GM12878 (cell line): ENCODE measurements at regions not wholly inside any gene's neighbourhood (a gene's known extent, or its start where the extent isn't known, plus 50 kb on each side); places are given as distances from the start of the nearest gene placed in this dataset.

Experiments
- BMI1 ChIP-seq: fragments of 450-650 bp; IDR thresholded peaks from 2 replicates; pipeline ENCODE4 v1.6.1; 2016; ENCODE audit warnings: mild to moderate bottlenecking, moderate library complexity, borderline replicate concordance
- RAD21 ChIP-seq: IDR thresholded peaks from 2 replicates; pipeline ENCODE4 v1.6.1; 2011; ENCODE audit warnings: mild to moderate bottlenecking, low read depth, low read length, moderate library complexity; ENCODE audit not compliant: insufficient read depth
- RCOR1 ChIP-seq: conservative IDR thresholded peaks from 2 replicates; pipeline ENCODE4 v1.6.1; 2012; ENCODE audit warnings: low read depth, low read length, improper control_type of control experiment
- RELA ChIP-seq: fragments of 450-650 bp; IDR thresholded peaks from 2 replicates; pipeline ENCODE4 v1.8.0; 2014; ENCODE audit warnings: borderline replicate concordance; ENCODE audit not compliant: partially characterized antibody
- SUPT20H ChIP-seq: IDR thresholded peaks from 2 replicates; pipeline ENCODE4 v1.6.1; 2011; ENCODE audit warnings: low read depth, mild to moderate bottlenecking, low read length, moderate library complexity, borderline replicate concordance; ENCODE audit not compliant: control insufficient read depth
- TCF12 ChIP-seq: IDR thresholded peaks from 2 replicates; pipeline ENCODE4 v1.6.1; 2011; ENCODE audit warnings: low read depth, mild to moderate bottlenecking, low read length
- ZNF384 ChIP-seq: IDR thresholded peaks from 2 replicates; pipeline ENCODE4 v1.6.1; 2012; ENCODE audit warnings: low read depth, mild to moderate bottlenecking, low read length, improper control_type of control experiment, borderline replicate concordance
- ZSCAN29 ChIP-seq: fragments of 450-650 bp; IDR thresholded peaks from 2 replicates; pipeline ENCODE4 v1.6.1; 2017; ENCODE audit warnings: mild to moderate bottlenecking, moderate library complexity
- TF ChIP-seq, protein P1 (sequence below), 3 experiments: IDR thresholded peaks in 2 of 3; conservative IDR thresholded peaks in 1 of 3; 2 replicates each; pipeline ENCODE4 v1.5.1; 2011; ENCODE audit warnings: low read depth in 3 of 3, low read length in 3 of 3, mild to moderate bottlenecking in 3 of 3, control low read depth in 2 of 3, moderate library complexity in 2 of 3, inconsistent platforms in 1 of 3, mixed read lengths in 1 of 3; ENCODE audit not compliant: control insufficient read depth in 2 of 3, insufficient read depth in 1 of 3; ENCODE audit errors: extremely low read depth in 1 of 3
- TF ChIP-seq, protein P2 (sequence below): fragments of 450-650 bp; formaldehyde crosslinking; IDR thresholded peaks from 2 replicates; pipeline ENCODE4 v1.4.0; 2022; ENCODE audit warnings: mild to moderate bottlenecking, moderate library complexity
- TF ChIP-seq, protein P3 (sequence below): IDR thresholded peaks from 2 replicates; pipeline ENCODE4 v1.6.1; 2012; ENCODE audit warnings: mild to moderate bottlenecking, low read depth, low read length

DNA sequence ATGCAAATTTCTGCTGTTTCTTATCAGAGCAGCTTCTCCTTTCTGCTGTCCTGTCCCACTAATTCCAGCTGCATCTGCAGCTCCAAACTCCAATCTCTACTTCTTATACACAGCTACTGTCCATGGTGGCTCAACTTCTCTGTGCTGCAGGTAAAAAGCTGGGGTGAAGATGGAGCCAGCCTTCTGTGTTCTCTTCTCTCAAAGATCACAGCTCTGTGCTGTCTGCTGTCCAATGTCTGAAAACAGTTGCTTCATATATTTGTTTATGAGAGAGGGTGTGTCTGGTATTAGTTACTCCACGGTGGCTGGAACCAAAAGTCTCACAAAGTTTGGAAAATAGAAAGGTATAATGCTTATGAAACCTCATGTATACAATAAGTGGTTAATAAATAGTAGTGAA, 445.8 kb upstream of the TBX3 start:
- TF ChIP-seq, protein P1, sequence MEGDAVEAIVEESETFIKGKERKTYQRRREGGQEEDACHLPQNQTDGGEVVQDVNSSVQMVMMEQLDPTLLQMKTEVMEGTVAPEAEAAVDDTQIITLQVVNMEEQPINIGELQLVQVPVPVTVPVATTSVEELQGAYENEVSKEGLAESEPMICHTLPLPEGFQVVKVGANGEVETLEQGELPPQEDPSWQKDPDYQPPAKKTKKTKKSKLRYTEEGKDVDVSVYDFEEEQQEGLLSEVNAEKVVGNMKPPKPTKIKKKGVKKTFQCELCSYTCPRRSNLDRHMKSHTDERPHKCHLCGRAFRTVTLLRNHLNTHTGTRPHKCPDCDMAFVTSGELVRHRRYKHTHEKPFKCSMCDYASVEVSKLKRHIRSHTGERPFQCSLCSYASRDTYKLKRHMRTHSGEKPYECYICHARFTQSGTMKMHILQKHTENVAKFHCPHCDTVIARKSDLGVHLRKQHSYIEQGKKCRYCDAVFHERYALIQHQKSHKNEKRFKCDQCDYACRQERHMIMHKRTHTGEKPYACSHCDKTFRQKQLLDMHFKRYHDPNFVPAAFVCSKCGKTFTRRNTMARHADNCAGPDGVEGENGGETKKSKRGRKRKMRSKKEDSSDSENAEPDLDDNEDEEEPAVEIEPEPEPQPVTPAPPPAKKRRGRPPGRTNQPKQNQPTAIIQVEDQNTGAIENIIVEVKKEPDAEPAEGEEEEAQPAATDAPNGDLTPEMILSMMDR (IDR thresholded peaks at IDR 0.05 in 2 of 3, conservative IDR thresholded peaks at IDR 0.05 in 1 of 3; ENCODE audit: control insufficient read depth in 2 of 3, extremely low read depth in 1 of 3, insufficient read depth in 1 of 3, low read depth in 3 of 3, low read length in 3 of 3) = no peak
- TF ChIP-seq RCOR1 = no peak
- no peak for TF ChIP-seq RAD21
- no peak for TF ChIP-seq ZSCAN29
- TF ChIP-seq ZNF384 = no peak
- no peak for TF ChIP-seq RELA
- TF ChIP-seq, protein P2, sequence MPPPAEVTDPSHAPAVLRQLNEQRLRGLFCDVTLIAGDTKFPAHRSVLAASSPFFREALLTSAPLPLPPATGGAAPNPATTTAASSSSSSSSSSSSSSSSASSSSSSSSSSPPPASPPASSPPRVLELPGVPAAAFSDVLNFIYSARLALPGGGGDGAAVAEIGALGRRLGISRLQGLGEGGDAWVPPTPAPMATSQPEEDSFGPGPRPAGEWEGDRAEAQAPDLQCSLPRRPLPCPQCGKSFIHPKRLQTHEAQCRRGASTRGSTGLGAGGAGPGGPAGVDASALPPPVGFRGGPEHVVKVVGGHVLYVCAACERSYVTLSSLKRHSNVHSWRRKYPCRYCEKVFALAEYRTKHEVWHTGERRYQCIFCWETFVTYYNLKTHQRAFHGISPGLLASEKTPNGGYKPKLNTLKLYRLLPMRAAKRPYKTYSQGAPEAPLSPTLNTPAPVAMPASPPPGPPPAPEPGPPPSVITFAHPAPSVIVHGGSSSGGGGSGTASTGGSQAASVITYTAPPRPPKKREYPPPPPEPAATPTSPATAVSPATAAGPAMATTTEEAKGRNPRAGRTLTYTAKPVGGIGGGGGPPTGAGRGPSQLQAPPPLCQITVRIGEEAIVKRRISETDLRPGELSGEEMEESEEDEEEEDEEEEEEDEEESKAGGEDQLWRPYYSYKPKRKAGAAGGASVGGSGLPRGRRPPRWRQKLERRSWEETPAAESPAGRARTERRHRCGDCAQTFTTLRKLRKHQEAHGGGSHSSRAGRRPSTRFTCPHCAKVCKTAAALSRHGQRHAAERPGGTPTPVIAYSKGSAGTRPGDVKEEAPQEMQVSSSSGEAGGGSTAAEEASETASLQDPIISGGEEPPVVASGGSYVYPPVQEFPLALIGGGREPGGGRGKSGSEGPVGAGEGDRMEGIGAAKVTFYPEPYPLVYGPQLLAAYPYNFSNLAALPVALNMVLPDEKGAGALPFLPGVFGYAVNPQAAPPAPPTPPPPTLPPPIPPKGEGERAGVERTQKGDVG (CRISPR knock-in tag) = no peak
- TF ChIP-seq, protein P3, sequence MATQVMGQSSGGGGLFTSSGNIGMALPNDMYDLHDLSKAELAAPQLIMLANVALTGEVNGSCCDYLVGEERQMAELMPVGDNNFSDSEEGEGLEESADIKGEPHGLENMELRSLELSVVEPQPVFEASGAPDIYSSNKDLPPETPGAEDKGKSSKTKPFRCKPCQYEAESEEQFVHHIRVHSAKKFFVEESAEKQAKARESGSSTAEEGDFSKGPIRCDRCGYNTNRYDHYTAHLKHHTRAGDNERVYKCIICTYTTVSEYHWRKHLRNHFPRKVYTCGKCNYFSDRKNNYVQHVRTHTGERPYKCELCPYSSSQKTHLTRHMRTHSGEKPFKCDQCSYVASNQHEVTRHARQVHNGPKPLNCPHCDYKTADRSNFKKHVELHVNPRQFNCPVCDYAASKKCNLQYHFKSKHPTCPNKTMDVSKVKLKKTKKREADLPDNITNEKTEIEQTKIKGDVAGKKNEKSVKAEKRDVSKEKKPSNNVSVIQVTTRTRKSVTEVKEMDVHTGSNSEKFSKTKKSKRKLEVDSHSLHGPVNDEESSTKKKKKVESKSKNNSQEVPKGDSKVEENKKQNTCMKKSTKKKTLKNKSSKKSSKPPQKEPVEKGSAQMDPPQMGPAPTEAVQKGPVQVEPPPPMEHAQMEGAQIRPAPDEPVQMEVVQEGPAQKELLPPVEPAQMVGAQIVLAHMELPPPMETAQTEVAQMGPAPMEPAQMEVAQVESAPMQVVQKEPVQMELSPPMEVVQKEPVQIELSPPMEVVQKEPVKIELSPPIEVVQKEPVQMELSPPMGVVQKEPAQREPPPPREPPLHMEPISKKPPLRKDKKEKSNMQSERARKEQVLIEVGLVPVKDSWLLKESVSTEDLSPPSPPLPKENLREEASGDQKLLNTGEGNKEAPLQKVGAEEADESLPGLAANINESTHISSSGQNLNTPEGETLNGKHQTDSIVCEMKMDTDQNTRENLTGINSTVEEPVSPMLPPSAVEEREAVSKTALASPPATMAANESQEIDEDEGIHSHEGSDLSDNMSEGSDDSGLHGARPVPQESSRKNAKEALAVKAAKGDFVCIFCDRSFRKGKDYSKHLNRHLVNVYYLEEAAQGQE = peak; percentile 20; the same call in 1 of the 2 replicates
- no peak for TF ChIP-seq BMI1
- no peak for TF ChIP-seq TCF12
- no peak for TF ChIP-seq SUPT20H
